Fibroblast of lung (primary cell): ENCODE measurements at regions not wholly inside any gene's neighbourhood (a gene's known extent, or its start where the extent isn't known, plus 50 kb on each side); places are given as distances from the start of the nearest gene placed in this dataset.

ENCODE experiments used
- EZH2 ChIP-seq: IDR thresholded peaks from 2 replicates; pipeline ENCODE4 v1.5.1; 2012; ENCODE audit warnings: low read length, control low read depth, mild to moderate bottlenecking; ENCODE audit errors: missing control alignments
- TF ChIP-seq, protein P1 (sequence below), 2 donors: IDR thresholded peaks in 1 of 2; conservative IDR thresholded peaks in 1 of 2; 1 replicate in 1 of 2; 2 replicates in 1 of 2; pipeline ENCODE4 v1.5.1; 2011 to 2012; ENCODE audit warnings: low read length in 2 of 2, control low read depth in 1 of 2, inconsistent platforms in 1 of 2, low read depth in 1 of 2, mild to moderate bottlenecking in 1 of 2

DNA sequence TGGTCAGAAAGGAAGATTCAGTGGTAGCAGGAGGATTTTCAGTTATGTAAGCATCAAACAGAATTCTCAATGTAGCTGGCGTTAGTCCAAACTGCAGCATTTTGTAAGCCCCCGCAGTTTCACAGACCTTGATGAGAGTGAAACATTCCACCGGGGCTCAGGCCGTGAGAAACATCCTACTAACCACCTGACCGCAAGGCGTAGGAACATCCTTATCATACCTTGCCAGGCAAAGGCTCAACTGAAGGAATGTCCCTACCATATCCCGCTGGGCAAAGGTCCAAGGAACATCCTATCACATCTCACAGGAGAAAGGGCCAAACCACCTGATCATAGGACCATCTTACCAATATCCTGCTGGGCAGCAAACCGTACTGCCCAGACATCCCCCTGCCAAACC, 624.8 kb upstream of the TMEM132C start:
- TF ChIP-seq, protein P1, sequence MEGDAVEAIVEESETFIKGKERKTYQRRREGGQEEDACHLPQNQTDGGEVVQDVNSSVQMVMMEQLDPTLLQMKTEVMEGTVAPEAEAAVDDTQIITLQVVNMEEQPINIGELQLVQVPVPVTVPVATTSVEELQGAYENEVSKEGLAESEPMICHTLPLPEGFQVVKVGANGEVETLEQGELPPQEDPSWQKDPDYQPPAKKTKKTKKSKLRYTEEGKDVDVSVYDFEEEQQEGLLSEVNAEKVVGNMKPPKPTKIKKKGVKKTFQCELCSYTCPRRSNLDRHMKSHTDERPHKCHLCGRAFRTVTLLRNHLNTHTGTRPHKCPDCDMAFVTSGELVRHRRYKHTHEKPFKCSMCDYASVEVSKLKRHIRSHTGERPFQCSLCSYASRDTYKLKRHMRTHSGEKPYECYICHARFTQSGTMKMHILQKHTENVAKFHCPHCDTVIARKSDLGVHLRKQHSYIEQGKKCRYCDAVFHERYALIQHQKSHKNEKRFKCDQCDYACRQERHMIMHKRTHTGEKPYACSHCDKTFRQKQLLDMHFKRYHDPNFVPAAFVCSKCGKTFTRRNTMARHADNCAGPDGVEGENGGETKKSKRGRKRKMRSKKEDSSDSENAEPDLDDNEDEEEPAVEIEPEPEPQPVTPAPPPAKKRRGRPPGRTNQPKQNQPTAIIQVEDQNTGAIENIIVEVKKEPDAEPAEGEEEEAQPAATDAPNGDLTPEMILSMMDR (conservative IDR thresholded peaks at IDR 0.05 in 1 of 2, IDR thresholded peaks at IDR 0.05 in 1 of 2; ENCODE audit: low read depth in 1 of 2, low read length in 2 of 2), result no peak
- no peak for TF ChIP-seq EZH2
